Endothelial cell (in vitro differentiated cells): ENCODE measurements at regions not wholly inside any gene's neighbourhood (a gene's known extent, or its start where the extent isn't known, plus 50 kb on each side); places are given as distances from the start of the nearest gene placed in this dataset.
"Not testable (repeated sequence)": the region's sequence is repeated elsewhere in the genome, so short reads cannot be mapped to it uniquely, and the experiment has no call there.

Experiments used
- DNase-seq: peaks from one replicate; pipeline ENCODE4 v3.0.0; 2021; ENCODE audit warnings: low spot score
- H3K27ac Mint-ChIP-seq: one replicate; pipeline ENCODE4 v1.8.0; 2021; ENCODE audit warnings: mixed read lengths, inconsistent platforms; ENCODE audit not compliant: unreplicated experiment
- H3K27me3 Mint-ChIP-seq: one replicate; pipeline ENCODE4 v1.8.0; 2021; ENCODE audit warnings: mild to moderate bottlenecking, moderate library complexity, mixed read lengths, inconsistent platforms; ENCODE audit not compliant: unreplicated experiment
- H3K36me3 Mint-ChIP-seq: one replicate; pipeline ENCODE4 v1.8.0; 2021; ENCODE audit warnings: mild to moderate bottlenecking, low read depth, mixed read lengths, inconsistent platforms; ENCODE audit not compliant: unreplicated experiment
- H3K4me1 Mint-ChIP-seq: one replicate; pipeline ENCODE4 v1.8.0; 2021; ENCODE audit warnings: mild to moderate bottlenecking, mixed read lengths, inconsistent platforms; ENCODE audit not compliant: unreplicated experiment
- H3K4me3 Mint-ChIP-seq: one replicate; pipeline ENCODE4 v1.8.0; 2021; ENCODE audit warnings: mild to moderate bottlenecking, mixed read lengths, inconsistent platforms; ENCODE audit not compliant: unreplicated experiment
- H3K9me3 Mint-ChIP-seq: one replicate; pipeline ENCODE4 v1.8.0; 2021; ENCODE audit warnings: mixed read lengths, inconsistent platforms; ENCODE audit not compliant: unreplicated experiment
- TF ChIP-seq, protein P1 (sequence below): fragments of 200-600 bp; sonication (generic); IDR thresholded peaks from one replicate; pipeline ENCODE4 v1.5.0; 2021; ENCODE audit warnings: antibody characterized with exemption; ENCODE audit not compliant: unreplicated experiment

DNA sequence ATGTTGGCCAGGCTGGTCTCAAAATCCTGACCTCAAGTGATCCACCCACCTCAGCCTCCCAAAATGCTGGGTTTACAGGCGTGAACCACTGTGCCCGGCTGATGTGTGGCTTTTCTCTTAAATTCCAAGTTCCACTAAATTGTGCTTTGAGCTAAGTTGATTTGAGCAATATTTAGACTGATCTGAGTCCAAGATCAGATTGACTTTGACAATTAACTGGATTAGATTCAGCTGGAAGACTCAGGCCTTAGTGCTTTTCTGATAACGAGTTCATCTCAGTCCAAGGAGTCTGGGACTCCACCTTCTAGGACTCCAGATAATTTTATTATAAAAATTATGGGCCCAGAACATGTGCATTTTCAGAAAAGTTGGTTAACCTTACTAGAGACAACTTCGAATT, 94.4 kb upstream of the FAM174B start:
- Mint-ChIP-seq H3K4me1 (peaks cover 4% of the 10 kb centered on the region), H3K9me3 (no peaks in the 10 kb centered on the region), H3K4me3 (no peak overlapping the region), H3K27ac (no peak overlapping the region), H3K27me3 (no peaks in the 10 kb centered on the region), H3K36me3 (no peaks in the 10 kb centered on the region)
- TF ChIP-seq, protein P1, sequence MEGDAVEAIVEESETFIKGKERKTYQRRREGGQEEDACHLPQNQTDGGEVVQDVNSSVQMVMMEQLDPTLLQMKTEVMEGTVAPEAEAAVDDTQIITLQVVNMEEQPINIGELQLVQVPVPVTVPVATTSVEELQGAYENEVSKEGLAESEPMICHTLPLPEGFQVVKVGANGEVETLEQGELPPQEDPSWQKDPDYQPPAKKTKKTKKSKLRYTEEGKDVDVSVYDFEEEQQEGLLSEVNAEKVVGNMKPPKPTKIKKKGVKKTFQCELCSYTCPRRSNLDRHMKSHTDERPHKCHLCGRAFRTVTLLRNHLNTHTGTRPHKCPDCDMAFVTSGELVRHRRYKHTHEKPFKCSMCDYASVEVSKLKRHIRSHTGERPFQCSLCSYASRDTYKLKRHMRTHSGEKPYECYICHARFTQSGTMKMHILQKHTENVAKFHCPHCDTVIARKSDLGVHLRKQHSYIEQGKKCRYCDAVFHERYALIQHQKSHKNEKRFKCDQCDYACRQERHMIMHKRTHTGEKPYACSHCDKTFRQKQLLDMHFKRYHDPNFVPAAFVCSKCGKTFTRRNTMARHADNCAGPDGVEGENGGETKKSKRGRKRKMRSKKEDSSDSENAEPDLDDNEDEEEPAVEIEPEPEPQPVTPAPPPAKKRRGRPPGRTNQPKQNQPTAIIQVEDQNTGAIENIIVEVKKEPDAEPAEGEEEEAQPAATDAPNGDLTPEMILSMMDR, result no peak
- no peak for DNase-seq

DNA sequence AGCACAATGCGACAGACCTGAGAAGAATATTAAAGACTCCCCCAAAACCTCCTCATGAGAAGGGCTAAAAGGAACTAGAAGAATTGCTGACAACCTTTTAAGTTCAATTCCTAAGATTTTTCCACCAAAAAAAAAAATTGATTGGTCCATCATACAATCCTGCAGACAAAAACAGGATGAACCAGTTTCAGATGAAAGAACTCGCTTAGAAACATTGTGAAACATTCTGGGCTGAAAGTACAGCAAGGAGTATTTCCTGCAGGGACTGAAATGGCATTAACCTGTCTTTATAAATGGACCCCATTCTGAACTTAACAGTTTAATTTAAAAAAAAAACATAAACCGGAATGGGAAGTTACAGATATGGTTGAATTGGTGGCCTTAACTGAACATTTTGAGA, 96.0 kb upstream of the FAM174B start:
- no peak overlapping the region for H3K27ac Mint-ChIP-seq

DNA sequence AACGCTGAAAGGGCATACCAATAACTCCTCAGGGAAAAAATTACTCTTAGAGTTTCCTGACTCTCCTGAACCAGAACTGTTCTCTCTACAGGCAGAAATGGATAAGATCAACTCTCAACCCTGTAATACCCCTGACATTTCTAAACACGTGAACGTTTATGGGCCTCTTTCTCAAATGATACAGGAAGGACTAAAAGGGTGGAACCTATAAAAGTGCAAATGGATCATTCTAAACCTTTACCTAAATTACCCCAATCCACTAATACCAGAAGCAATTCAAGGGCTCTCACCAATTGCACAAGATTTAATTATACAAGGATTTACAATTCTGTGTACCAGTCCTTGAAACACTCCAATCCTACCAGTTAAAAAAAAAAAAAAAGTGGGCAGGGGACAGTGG, 98.0 kb upstream of the FAM174B start:
- Mint-ChIP-seq H3K4me3 (no peak overlapping the region), H3K36me3 (no peaks in the 10 kb centered on the region), H3K9me3 (no peaks in the 10 kb centered on the region), H3K4me1 (peaks cover 4% of the 10 kb centered on the region), H3K27me3 (peaks cover 1% of the 10 kb centered on the region), H3K27ac (no peak overlapping the region)
- TF ChIP-seq, protein P1, result no peak
- DNase-seq, result no peak

More for the DNA sequence above, 96.0 kb upstream of the FAM174B start:
- Mint-ChIP-seq H3K4me1 (peaks cover 4% of the 10 kb centered on the region), H3K9me3 (no peaks in the 10 kb centered on the region), H3K27me3 (no peaks in the 10 kb centered on the region), H3K4me3 (no peak overlapping the region), H3K36me3 (no peaks in the 10 kb centered on the region)
- TF ChIP-seq, protein P1, result no peak
- no peak for DNase-seq

DNA sequence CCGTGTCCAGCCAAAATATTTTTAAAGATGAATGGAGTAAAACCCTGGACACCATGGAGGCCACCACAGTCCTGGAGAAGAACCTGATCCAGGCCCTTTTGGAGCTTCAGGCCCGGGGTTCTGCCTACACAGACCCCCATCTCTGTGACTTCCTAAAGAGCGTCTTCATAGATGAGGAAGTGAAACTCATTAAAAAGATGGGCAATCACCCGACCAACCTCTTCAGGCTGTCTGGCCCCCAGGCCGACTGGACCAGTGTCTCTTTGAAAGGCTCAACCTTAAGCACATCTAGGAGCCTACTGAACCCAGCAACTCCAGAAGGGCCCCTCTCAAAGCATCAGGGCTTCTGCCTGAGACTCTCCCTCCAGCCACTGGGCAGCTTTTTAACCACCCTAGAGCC, 107.9 kb upstream of the FAM174B start:
- DNase-seq, result no peak
- Mint-ChIP-seq H3K36me3 (no peaks in the 10 kb centered on the region), H3K4me1 (no peaks in the 10 kb centered on the region), H3K27ac (no peak overlapping the region), H3K4me3 (no peak overlapping the region), H3K9me3 (no peaks in the 10 kb centered on the region), H3K27me3 (no peaks in the 10 kb centered on the region)
- TF ChIP-seq, protein P1, result no peak

DNA sequence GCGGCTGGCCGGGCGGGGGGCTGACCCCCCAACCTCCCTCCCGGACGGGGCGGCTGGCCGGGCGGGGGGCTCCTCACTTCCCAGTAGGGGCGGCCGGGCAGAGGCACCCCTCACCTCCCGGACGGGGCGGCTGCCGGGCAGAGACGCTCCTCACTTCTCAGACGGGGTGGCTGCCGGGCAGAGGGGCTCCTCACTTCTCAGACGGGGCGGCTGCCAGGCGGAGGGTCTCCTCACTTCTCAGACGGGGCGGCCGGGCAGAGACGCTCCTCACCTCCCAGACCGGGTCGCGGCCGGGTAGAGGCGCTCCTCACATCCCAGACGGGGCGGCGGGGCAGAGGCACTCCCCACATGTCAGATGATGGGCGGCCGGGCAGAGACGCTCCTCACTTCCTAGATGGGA, 112.6 kb upstream of the FAM174B start:
- H3K9me3 Mint-ChIP-seq, H3K4me3 Mint-ChIP-seq, H3K27me3 Mint-ChIP-seq, H3K36me3 Mint-ChIP-seq, H3K27ac Mint-ChIP-seq, H3K4me1 Mint-ChIP-seq, DNase-seq: not testable (repeated sequence)

DNA sequence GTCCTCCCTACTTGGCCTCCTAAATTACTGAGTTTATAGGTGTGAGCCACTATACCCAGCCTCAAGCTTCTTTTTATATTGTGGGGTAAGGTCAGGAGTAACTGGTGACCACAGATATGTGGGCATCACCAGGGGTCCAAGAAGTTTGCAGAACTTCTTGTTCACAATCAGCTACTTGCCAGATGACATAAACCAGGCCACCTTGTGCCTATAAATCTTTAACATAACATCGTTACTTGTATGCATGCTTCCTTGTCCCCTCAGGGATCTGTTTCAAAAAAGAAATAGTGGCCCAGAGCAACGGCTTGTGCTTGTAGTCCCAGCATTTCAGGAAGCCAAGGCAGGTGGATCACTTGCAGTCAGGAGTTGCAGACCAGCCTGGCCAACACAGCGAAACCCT, 115.1 kb upstream of the FAM174B start:
- Mint-ChIP-seq H3K27ac (no peak overlapping the region), H3K27me3 (peaks cover 2% of the 10 kb centered on the region), H3K9me3 (peaks cover 5% of the 10 kb centered on the region), H3K4me3 (no peak overlapping the region), H3K36me3 (peaks cover 4% of the 10 kb centered on the region), H3K4me1 (peaks cover 2% of the 10 kb centered on the region)
- TF ChIP-seq, protein P1, result no peak
- DNase-seq, result no peak
